NCI-H146 treated with DMSO at 0.1 percent for 48 hours (cell line): ENCODE measurements at regions not wholly inside any gene's neighbourhood (a gene's known extent, or its start where the extent isn't known, plus 50 kb on each side); places are given as distances from the start of the nearest gene placed in this dataset.
"Not testable (repeated sequence)": the region's sequence is repeated elsewhere in the genome, so short reads cannot be mapped to it uniquely, and the experiment has no call there.

Experiments
- DNase-seq: peaks from one replicate; lab custom pipeline; 2025; ENCODE audit not compliant: unreplicated experiment; lab: John Stamatoyannopoulos, UW

DNA sequence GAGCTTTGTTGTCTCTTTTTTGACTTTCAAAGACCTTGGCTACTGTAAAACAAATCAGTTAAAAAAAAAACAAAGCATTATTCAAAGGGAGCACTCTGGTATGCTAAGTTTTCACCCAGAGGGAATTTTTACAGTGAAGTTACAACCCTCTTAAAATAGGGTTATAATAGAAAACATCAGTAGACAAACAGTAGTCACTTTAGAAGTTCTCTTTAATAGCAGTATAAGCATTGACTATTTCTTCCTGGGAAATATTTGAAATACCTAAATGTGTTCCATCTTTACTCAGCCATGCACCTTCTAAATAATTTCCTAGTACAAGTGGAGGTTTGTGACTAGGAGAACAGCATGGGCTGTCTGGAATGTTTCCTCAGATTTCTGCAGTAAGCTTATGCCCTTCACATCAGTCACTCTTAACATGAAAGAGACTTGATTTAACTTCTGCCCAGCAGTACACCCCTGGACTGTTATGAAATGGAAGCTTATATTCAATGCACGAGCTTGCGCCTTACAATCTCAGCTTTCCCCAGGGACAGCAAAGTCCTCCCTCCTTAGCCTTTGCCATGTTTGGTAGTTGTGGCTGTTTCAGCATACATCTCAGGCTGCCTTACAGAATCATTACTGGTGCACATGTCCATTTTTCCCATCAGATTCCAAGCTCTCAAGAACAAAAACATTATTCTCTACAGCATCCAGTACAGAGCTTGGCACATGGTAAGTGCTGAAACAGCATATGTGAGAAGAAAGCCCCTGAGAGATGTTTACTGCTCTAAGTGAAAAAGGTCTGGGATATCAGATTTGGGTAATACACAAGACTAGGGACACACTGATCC, 191.5 kb downstream of the ZNF608 start:
- DNase-seq, result no peak

DNA sequence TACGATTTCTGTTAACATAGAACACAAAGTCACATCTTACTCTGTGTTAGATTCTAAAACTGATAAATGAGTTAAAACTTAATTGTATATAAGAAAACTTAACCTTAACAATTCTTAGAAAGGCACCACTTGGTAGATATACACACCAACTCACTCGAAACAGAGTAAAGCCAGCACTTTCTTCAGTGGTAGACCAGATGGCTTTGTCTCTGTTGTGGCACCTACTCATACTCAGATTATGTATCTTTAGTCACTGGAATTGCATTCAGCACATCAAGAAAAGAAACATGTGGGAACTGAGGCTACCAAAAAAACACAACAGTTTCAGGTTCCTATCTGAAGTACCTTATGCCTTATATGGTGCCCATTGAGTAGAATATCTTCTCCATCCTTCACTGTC, 192.5 kb downstream of the ZNF608 start:
- DNase-seq, result no peak

DNA sequence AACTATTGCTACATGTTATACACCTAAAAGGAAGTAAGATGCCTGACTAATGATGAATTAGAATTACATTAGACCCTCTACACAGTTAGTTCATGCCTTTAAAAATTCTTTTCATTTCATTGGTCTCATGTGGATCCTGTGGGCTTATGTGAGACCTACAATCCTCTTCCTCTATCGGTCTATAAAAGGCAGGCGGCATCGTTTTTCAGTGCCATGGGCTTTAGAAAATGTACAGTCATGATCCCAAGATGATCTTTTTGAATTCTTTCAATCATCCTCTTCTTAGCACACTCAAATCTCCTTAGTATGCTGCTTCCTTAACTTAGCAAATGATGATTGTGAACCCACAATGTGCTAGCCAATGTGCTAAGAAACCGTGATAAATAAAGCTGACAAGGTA, 193.9 kb downstream of the ZNF608 start:
- DNase-seq, result no peak

DNA sequence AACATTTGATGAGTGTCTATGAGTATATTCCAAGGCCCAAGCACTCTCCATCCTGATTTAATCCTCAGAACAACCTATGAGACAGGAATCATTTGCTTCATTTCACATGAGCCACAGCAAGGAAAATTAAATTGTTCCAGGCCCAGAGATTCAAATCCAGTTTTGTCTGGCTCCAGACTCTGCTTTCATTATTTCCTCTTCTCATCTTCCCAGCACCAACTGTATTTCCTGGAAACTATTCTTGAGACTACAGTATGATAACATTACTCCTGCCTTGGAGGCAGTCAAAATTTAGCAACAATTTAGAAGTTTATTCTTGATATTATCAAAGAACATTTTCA, 194.5 kb downstream of the ZNF608 start:
- no peak for DNase-seq

DNA sequence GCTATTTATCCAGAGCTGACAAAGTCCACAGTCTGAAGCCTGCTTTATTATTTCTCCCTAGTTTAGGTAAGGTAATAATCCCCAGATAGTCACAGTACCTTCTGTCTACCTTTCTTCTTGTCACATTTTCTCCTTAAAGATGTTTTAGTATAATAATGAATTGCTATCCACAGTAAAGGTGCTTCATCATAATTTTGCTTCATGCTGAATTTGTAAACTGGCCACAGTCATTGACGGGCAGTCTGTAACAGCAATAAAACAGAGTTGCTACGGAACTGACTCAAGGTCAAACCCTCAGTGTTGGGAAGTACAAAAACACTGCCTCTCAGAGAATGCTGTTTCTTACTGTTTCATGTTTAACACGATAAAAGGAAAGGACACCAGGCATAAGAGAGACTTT, 195.7 kb downstream of the ZNF608 start:
- DNase-seq, result no peak

DNA sequence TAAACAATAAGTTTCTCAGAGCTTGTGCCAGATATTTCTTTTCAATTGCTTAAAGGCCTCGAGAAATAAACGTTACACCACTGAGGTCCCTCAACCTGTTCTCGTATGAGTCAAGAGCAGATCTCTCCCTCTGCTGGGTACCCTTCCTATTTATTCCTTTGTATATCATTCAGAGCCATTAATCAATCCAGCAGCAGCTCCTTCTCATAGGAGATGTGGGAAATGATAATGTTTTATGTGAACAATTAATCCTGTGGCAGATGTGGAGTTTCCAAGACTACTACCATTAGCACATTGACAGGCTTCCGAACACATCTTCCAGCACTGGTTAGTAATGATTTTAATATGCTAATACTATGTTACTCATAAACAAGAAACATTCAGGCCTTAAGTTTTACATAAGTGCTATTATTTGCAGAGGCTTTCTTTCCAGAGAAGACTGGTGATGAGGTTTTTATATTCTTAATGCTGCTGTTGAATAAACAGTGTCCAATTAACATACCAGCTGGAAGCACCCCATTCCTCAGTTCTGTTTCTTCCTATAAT, 196.5 kb downstream of the ZNF608 start:
- no peak for DNase-seq

DNA sequence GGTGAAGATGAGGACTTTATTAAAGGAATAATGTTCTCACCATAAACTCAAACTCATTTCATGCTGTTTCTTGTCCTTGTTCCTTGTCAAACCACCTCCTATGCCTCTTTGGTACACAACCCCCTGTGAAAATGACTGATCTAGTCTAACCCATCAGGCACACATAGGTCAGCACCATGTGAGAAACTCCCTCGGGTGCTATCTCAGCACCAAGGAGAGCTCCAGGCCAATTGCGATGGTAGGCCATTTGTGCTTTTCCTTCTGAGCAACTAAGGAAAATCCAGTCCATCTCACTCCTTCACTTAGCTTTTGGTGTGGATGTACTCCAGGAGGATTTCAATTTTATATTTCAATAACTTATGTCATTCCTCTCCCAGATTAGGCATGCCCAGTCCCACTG, 199.8 kb downstream of the ZNF608 start:
- DNase-seq, result no peak

DNA sequence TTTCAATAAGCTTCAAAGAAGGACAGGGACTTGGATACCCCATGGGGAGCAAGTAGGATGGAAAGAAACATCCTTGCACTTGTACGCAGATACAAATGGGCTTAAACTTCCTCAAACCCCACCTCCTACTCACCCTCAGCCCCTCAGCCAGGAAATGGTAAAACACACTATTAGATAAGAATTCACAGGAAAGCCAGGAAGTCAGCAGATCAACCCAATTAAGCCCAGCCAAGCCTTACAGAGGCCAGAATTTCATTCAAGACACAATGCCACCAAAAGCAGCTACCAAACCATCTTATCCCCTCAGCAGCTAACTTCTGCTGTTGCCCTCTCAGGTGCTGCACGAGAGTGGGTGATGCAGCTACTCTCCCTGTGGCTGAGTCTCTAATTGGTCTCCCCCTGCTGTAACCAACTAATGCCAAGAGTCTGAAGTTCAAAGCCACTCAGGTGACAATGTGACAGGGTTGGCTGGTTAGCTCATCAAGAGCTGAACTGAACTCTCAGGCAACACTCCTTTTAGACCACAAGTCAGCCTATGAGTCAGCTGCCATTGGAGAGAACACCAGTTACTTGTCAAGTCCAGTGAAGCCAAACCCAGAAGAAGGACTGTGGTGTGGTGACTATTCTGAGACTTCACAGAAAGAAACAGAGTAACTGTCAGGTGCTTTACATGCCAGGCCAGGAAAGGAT, 201.9 kb downstream of the ZNF608 start:
- DNase-seq, result no peak

DNA sequence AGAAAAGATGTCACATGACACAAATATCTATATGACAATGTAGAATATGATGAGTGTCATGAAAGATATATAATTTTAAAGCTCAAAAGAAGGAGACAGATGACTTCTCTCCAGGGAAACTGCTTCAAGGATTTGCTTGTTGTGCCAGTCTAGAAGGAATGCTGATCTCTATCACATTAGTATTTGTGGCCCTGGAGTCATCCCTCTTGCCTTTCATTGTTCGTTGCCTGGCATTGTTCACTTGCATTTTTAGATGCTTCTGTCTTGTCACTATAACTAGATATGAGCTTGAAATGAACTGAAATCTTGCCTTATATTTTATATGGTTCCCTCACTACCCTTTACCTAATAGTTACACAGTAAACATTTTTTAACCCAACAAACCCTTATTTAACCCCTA, 207.5 kb downstream of the ZNF608 start:
- no peak for DNase-seq

DNA sequence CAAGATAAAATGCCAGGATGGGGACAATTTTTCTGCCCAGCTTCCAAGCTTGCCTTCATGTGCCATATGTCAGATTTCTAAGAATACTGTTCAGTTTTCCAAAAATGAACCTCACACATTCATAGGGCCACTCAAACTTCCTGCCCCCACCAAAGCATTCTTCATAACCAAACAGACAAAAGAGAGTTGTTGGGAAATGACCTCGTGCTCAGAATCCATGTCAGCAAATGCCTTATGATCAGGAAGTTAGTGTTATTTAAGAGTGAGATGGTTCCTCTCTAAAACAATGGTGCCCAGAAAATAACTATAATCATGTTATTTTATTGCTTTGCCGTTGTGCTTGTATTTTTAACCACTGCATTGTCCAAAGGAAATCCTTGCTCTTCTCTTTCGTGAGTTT, 208.2 kb downstream of the ZNF608 start:
- DNase-seq, result no peak

DNA sequence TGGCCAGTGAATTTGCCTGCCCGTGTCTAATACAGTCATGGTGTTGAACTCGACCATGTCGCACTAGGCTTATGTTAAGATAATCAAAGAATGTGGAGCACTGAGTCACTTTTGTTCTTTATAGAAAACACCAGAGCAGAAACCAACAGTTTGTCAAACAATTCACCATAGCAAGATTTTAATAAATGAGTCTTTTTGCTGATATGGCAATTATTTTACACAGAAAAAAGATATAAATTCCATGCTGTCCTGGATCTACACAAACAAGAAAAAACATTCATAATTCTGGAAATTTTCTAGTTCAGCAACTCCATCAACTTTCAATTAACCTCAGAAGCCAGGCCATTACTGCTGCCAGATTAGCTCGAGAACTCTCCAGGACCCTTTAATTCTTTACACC, 208.9 kb downstream of the ZNF608 start:
- DNase-seq, result no peak

DNA sequence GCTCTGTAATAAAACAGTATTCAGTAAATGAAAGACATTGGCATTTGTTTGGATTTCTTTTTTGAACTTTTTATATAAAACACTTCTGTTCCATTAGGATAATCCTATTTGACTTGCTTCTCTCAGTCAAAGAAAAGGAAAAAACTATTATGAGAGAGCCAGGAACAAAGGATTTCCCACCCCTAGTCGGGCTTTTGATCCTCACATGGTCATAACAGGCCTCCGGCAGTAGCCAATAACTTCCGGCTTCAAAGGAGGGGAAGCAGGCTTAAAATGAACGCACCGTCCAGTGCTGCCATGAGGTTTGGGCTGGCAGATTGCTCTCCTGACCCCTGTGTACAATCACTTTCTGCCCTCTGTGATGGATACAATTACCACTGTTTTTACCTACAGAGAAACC, 209.3 kb downstream of the ZNF608 start:
- no peak for DNase-seq

DNA sequence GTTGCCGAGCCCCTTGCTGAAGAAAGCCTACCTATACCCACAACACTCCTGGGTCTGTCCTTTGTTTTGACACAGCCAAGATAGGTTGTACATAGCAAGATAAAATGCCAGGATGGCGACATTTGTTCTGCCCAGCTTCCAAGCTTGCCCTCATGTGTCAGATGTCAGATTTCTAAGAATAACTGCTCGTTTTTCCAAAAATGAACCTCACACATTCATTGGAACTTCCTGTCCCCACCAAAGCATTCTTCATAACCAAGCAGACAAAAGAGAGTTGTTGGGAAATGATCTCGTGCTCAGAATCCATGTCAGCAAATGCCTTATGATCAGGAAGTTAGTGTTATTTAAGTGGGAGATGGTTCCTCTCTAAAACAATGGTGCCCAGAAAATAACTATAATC, 210.1 kb downstream of the ZNF608 start:
- DNase-seq, result no peak

DNA sequence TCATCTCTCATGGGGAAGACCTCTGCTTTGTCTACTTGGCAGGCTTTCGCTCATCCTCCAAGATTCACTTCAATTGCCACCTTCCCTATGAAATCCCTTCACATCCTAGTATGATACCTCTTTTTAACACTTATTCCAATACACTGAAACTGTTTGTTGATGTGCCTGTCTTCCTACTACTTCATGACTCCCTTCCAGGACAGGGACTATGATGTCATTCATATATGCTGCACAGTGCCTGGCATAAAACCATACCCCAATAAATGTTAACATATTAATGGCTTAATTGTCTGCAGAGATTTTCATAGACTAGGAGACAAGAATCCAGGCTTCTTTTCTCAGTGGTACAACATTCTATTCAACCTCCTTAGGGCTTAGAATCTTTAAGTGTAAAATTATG, 215.5 kb downstream of the ZNF608 start:
- no peak for DNase-seq

DNA sequence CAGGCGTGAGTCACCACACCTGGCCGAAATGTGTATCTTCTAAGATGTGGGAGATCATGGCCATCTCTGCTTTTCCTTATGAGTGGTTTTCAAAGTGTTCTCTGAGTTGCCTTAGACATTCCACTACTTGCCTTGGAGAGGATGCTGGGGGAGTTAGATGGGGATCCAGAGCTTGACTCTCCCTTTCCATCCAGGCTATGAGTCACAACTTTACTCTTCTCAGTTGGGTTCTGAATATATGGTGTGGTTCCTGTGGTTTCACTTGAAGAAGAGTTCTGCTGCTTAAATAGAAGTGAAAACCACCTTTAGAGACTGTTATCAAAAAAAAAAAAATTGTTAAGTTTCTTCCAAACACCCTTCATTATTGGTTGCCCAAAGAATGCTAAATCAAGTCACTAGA, 217.6 kb downstream of the ZNF608 start:
- no peak for DNase-seq

DNA sequence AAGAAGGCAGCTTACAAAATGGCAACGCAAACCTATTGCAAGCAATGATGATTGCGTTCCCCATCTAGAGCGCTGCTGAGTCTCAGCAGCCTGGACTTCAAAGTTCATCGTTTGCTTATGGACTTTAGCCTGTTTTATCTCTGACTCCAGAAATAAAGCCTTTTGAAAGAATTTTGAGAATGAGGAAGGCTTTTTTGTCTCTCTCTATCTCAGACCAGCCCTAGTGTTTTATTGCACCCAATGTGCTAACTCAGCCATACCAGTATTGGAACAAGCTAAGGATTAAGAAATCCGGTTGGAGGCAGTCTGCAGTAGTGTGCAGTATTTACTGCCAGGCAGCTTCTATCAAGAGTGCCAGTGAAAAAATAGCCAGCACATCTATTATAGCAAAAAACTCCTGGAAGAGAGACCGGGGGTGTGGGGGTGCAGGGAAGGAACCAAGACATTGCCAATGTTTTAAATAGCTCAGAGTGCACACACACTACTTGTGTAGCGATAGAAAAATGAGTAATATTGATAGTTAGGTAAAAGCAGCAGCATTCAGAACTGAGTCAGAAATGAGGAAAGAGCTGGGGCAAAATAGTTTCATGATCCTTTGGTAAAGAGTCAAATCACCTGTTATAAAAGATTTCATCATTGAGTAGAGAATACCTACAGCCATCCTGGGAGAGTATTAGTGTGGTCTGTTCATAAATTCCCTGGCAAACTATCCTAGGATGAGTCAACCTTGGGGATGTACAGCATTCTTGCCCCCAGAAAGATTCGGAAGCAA, 219.0 kb downstream of the ZNF608 start:
- DNase-seq, result no peak

DNA sequence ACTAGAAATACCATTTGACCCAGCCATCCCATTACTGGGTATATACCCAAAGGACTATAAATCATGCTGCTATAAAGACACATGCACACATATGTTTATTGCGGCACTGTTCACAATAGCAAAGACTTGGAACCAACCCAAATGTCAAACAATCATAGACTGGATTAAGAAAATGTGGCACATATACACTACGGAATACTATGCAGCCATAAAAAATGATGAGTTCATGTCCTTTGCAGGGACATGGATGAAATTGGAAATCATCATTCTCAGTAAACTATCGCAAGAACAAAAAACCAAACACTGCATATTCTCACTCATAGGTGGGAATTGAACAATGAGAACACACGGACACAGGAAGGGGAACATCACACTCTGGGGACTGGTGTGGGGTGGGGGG, 220.4 kb downstream of the ZNF608 start:
- DNase-seq, result not testable (repeated sequence)

DNA sequence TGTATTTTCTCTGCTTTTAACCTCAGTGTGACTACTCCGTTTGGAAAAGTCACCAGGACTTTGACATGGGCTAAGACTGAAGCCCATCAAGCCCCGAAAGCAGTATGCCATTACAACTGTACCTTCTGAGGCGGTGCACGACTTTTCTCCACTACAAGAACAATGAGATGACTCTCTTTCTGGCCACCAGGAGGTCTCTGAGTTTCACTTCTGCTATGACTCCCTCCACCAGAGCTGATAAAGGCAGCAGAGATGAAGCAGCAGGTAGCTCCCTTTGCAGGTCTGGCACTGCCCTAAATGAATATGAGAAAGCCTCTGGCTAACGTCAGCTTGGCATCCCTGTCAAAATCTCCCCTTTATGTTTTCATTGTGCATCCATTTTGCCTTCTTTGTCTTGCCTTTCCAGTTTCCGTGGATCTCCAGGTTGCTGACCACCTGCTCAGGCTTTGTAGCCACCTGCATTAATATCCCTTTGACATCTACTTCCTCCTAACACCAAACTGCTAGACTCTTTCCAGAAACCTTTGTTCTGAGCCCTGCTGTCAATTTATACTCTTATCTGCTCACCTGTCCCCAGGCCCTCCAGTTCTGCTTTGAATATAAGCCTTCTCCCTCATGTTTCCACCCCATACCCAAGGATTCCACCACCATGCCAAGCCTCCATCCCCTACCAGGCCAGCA, 221.7 kb downstream of the ZNF608 start:
- DNase-seq, result peak; percentile 51

DNA sequence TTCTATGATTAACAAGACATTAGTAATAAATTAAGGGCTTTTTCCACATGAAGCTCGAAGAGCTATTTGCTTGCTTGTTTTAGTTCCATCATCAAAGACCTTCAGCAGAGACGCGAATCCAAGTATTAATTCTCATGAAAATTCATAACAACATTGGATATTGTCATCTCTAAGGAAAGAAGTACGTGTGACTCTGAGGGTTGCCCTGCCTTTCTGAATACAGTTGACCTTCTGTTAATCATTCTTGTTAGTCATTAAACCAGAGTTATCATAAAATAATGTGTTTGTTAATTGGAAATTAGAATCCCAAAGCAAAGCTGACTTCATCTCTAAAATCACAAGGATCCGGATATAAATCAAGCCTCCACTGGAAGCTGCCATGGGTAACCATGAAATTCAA, 222.5 kb downstream of the ZNF608 start:
- DNase-seq, result no peak

DNA sequence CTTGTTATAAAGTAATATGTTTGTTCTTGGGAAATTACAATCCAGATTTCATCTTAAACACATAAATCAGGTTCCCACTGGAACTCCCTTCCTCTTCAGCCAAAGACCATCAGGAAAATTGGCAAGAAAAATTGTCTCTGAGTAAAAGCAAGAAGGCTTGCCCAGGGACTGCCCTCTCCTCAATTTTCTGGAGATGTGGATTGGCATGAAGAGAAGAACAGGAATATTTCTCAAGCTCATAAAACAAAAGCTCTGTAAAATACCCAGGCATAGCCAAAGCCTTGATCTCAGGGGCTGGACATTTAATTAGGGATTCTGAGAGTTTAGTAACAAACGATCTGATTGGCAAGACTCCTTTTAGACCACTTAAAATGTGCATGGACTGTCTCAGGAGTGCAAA, 223.4 kb downstream of the ZNF608 start:
- no peak for DNase-seq
